Loucy (cell line): ENCODE measurements at regions not wholly inside any gene's neighbourhood (a gene's known extent, or its start where the extent isn't known, plus 50 kb on each side); places are given as distances from the start of the nearest gene placed in this dataset.

Experiments used
- H2AFZ ChIP-seq: fragments of 200-600 bp; sonication (generic); 2 replicates; pipeline ENCODE4 v1.6.0; 2016; ENCODE audit warnings: antibody characterized with exemption, mild to moderate bottlenecking, low read length, moderate library complexity
- H3F3A ChIP-seq: fragments of 200-600 bp; 2 replicates; pipeline ENCODE4 v1.6.0; 2016; ENCODE audit warnings: antibody characterized with exemption, low read depth, mild to moderate bottlenecking
- H3K27me3 ChIP-seq: fragments of 200-600 bp; sonication (generic); 2 replicates; pipeline ENCODE4 v1.6.1; 2014; ENCODE audit warnings: low read length, mild to moderate bottlenecking; ENCODE audit not compliant: insufficient read depth, poor library complexity, severe bottlenecking
- H3K36me3 ChIP-seq: fragments of 200-600 bp; sonication (generic); 2 replicates; pipeline ENCODE4 v1.6.1; 2016; ENCODE audit warnings: low read length; ENCODE audit not compliant: insufficient read depth
- H3K4me1 ChIP-seq: fragments of 200-600 bp; sonication (generic); 2 replicates; pipeline ENCODE4 v1.5.1; 2014; ENCODE audit warnings: low read length, mild to moderate bottlenecking; ENCODE audit not compliant: insufficient read depth, poor library complexity, severe bottlenecking
- H3K4me2 ChIP-seq: fragments of 200-600 bp; sonication (generic); 2 replicates; pipeline ENCODE4 v1.6.0; 2014; ENCODE audit warnings: antibody characterized with exemption, low read length, low read depth, mild to moderate bottlenecking; ENCODE audit not compliant: poor library complexity, severe bottlenecking
- H3K4me3 ChIP-seq: fragments of 200-600 bp; sonication (generic); 2 replicates; pipeline ENCODE4 v1.5.1; 2014; ENCODE audit warnings: low read length, mild to moderate bottlenecking, mixed read lengths; ENCODE audit not compliant: poor library complexity, severe bottlenecking
- H3K79me2 ChIP-seq: fragments of 200-600 bp; sonication (generic); 2 replicates; pipeline ENCODE4 v1.6.1; 2014; ENCODE audit warnings: low read length; ENCODE audit not compliant: insufficient read depth
- H3K9ac ChIP-seq: fragments of 200-600 bp; sonication (generic); 2 replicates; pipeline ENCODE4 v1.6.0; 2014; ENCODE audit warnings: mild to moderate bottlenecking, low read depth, low read length, moderate library complexity; ENCODE audit not compliant: poor library complexity, severe bottlenecking
- H3K9me2 ChIP-seq: fragments of 200-600 bp; sonication (generic); replicated peaks from 2 replicates; pipeline ENCODE4 v1.6.1; 2016; ENCODE audit warnings: low read depth, low read length, mixed read lengths
- H3K9me3 ChIP-seq: fragments of 200-600 bp; sonication (generic); 2 replicates; pipeline ENCODE4 v1.6.1; 2014; ENCODE audit warnings: mild to moderate bottlenecking, antibody characterized with exemption, low read length, low read depth; ENCODE audit not compliant: insufficient read depth
- H4K20me1 ChIP-seq: fragments of 200-600 bp; sonication (generic); 2 replicates; pipeline ENCODE4 v1.6.0; 2014; ENCODE audit warnings: antibody characterized with exemption, low read length, mild to moderate bottlenecking; ENCODE audit not compliant: insufficient read depth, poor library complexity, severe bottlenecking
- EZH2phosphoT487 ChIP-seq: fragments of 200-600 bp; IDR thresholded peaks from 2 replicates; pipeline ENCODE4 v1.6.1; 2018; ENCODE audit warnings: antibody characterized with exemption, mild to moderate bottlenecking, moderate library complexity, borderline replicate concordance
- TF ChIP-seq, protein P1 (sequence below): fragments of 200-600 bp; sonication (generic); conservative IDR thresholded peaks from 2 replicates; pipeline ENCODE4 v1.5.1; 2014; ENCODE audit warnings: mild to moderate bottlenecking, antibody characterized with exemption, low read length

DNA sequence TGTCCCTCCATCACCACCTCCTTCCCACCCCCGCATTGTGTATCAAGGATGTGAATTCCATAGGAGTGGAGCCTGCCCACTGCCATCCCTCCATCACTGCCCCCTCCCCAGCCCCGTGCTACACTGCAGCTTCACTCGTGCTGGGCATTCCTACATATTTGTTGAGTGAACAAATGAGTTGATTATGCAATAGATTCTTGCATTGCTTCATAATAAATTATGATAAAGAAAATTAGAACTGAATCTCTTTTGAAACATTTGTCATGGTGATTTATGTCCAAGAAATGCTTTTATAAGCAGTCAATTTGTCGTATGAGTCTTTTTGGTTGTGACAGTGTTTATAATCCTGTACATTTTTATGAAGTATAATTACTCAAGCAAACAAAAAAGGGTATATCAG, 83.2 kb downstream of the IRX1 start:
- no peaks in the 10 kb centered on the region for H3K9me2 ChIP-seq
- no peak overlapping the region for H3K4me2 ChIP-seq
- H3F3A ChIP-seq = no peaks in the 10 kb centered on the region
- H3K9ac ChIP-seq = no peak overlapping the region
- no peaks in the 10 kb centered on the region for H3K79me2 ChIP-seq
- H3K4me1 ChIP-seq = no peaks in the 10 kb centered on the region
- no peak for TF ChIP-seq EZH2phosphoT487
- TF ChIP-seq, protein P1, sequence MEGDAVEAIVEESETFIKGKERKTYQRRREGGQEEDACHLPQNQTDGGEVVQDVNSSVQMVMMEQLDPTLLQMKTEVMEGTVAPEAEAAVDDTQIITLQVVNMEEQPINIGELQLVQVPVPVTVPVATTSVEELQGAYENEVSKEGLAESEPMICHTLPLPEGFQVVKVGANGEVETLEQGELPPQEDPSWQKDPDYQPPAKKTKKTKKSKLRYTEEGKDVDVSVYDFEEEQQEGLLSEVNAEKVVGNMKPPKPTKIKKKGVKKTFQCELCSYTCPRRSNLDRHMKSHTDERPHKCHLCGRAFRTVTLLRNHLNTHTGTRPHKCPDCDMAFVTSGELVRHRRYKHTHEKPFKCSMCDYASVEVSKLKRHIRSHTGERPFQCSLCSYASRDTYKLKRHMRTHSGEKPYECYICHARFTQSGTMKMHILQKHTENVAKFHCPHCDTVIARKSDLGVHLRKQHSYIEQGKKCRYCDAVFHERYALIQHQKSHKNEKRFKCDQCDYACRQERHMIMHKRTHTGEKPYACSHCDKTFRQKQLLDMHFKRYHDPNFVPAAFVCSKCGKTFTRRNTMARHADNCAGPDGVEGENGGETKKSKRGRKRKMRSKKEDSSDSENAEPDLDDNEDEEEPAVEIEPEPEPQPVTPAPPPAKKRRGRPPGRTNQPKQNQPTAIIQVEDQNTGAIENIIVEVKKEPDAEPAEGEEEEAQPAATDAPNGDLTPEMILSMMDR = no peak
- H3K9me3 ChIP-seq = peaks cover 5% of the 10 kb centered on the region; the same call in 1 of the 2 replicates
- no peaks in the 10 kb centered on the region for H4K20me1 ChIP-seq
- H3K4me3 ChIP-seq = no peak overlapping the region
- H3K27me3 ChIP-seq = no peaks in the 10 kb centered on the region
- H3K36me3 ChIP-seq = no peaks in the 10 kb centered on the region
- H2AFZ ChIP-seq = no peak overlapping the region

DNA sequence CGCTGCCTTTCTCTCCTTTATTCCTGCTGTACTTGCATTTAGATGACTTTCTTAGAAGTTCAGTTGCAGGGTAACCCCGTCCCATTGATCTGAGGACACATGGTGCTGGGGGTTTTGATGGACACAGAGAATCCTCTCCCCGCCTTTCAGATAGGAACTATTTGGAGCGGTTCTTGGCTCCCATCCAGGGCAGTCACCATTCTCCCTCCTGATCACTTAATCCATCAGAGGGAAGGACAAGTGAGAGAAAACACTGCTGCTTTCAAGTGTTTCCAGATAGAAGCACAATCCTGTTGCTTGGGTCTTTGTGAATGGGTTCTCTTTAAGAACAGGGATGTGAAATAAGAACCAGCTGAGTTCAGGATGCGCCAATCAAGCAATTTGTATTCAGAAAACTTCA, 85.2 kb downstream of the IRX1 start:
- TF ChIP-seq EZH2phosphoT487 = no peak
- TF ChIP-seq, protein P1 = no peak
- H3K9ac ChIP-seq = no peak overlapping the region
- H3K36me3 ChIP-seq = no peaks in the 10 kb centered on the region
- no peaks in the 10 kb centered on the region for H3K27me3 ChIP-seq
- H3K9me2 ChIP-seq = no peaks in the 10 kb centered on the region
- H3K79me2 ChIP-seq = no peaks in the 10 kb centered on the region
- no peaks in the 10 kb centered on the region for H3K4me1 ChIP-seq
- H3K4me3 ChIP-seq = no peak overlapping the region
- peaks cover 5% of the 10 kb centered on the region; the same call in 1 of the 2 replicates for H3K9me3 ChIP-seq
- H2AFZ ChIP-seq = no peak overlapping the region
- H3K4me2 ChIP-seq = no peak overlapping the region
- H4K20me1 ChIP-seq = no peaks in the 10 kb centered on the region
- H3F3A ChIP-seq = no peaks in the 10 kb centered on the region

DNA sequence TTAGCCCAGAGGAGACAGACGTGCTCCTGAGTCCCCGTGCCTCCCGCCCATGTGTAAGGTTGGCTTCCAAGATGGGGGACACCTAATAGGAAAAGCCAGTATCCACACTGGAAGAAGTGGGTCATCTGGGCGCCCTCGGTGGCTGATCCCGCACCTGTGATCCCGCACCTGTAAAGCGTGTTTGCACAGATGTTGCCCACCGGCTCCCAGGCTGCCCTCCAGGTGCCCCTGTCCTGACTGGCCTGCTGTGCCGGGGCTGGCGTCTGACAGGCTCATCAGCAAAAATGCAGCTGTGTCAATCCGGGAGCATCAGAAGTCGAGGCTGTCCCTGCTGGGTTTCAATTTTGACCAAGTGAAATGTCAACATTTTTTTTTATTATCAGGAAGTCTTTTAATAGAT, 88.5 kb downstream of the IRX1 start:
- H2AFZ ChIP-seq = no peak overlapping the region
- no peak overlapping the region for H3K9ac ChIP-seq
- no peaks in the 10 kb centered on the region for H4K20me1 ChIP-seq
- peaks cover 5% of the 10 kb centered on the region for H3K27me3 ChIP-seq
- H3K9me2 ChIP-seq = no peaks in the 10 kb centered on the region
- H3F3A ChIP-seq = no peaks in the 10 kb centered on the region
- TF ChIP-seq EZH2phosphoT487 = no peak
- TF ChIP-seq, protein P1 = no peak
- no peaks in the 10 kb centered on the region; the same call in 1 of the 2 replicates for H3K9me3 ChIP-seq
- H3K4me1 ChIP-seq = no peaks in the 10 kb centered on the region
- H3K36me3 ChIP-seq = no peaks in the 10 kb centered on the region
- H3K4me2 ChIP-seq = no peak overlapping the region
- H3K4me3 ChIP-seq = no peak overlapping the region
- no peaks in the 10 kb centered on the region for H3K79me2 ChIP-seq
